ENCODE measurements at regions not wholly inside any gene's neighbourhood (a gene's known extent, or its start where the extent isn't known, plus 50 kb on each side); places are given as distances from the start of the nearest gene placed in this dataset.

- Histone ChIP-seq H3K27ac (ENCODE audit: low read depth, low read length) (no peak overlapping the region), H3K9me3 (ENCODE audit: insufficient read depth, low read depth, low read length) (no peaks in the 10 kb centered on the region), H3K9ac (ENCODE audit: low read depth, low read length) (no peak overlapping the region), H3K27me3 (ENCODE audit: insufficient read depth, low read length) (no peaks in the 10 kb centered on the region), H3K4me1 (ENCODE audit: insufficient read depth, low read length) (peaks cover 8% of the 10 kb centered on the region; the same call in 1 of the 2 replicates), H3K4me3 (ENCODE audit: low read length) (no peak overlapping the region), H3K36me3 (ENCODE audit: insufficient read depth, low read length) (no peaks in the 10 kb centered on the region)
- 83% methylated on average over 4 of the region's 4 CpGs for WGBS
Measured at GRCh38 chr9:19656704-19657103, 132.1 kb downstream of the SLC24A2 start.

- Histone ChIP-seq H3K27me3 (ENCODE audit: insufficient read depth, low read length) (no peaks in the 10 kb centered on the region), H3K4me3 (ENCODE audit: low read length) (no peak overlapping the region), H3K9ac (ENCODE audit: low read depth, low read length) (no peak overlapping the region), H3K9me3 (ENCODE audit: insufficient read depth, low read depth, low read length) (no peaks in the 10 kb centered on the region), H3K36me3 (ENCODE audit: insufficient read depth, low read length) (no peaks in the 10 kb centered on the region), H3K4me1 (ENCODE audit: insufficient read depth, low read length) (peaks cover 5% of the 10 kb centered on the region; the same call in 1 of the 2 replicates), H3K27ac (ENCODE audit: low read depth, low read length) (no peak overlapping the region)
- 94% methylated on average over 7 of the region's 7 CpGs for WGBS
Measured at GRCh38 chr9:19651681-19652080, 137.2 kb downstream of the SLC24A2 start.

GRCh38 chr9:19650312-19650711 lies 138.5 kb downstream of the SLC24A2 start:
- H3K27ac ChIP-seq (ENCODE audit: low read depth, low read length) = no peak overlapping the region
- no peaks in the 10 kb centered on the region for H3K27me3 ChIP-seq (ENCODE audit: insufficient read depth, low read length)
- H3K36me3 ChIP-seq (ENCODE audit: insufficient read depth, low read length) = no peaks in the 10 kb centered on the region
- no peaks in the 10 kb centered on the region for H3K4me1 ChIP-seq (ENCODE audit: insufficient read depth, low read length)
- no peak overlapping the region for H3K4me3 ChIP-seq (ENCODE audit: low read length)
- WGBS = 95% methylated on average over 2 of the region's 2 CpGs
- H3K9me3 ChIP-seq (ENCODE audit: insufficient read depth, low read depth, low read length) = no peaks in the 10 kb centered on the region
- H3K9ac ChIP-seq (ENCODE audit: low read depth, low read length) = no peak overlapping the region

- Histone ChIP-seq H3K4me1 (ENCODE audit: insufficient read depth, low read length) (no peaks in the 10 kb centered on the region), H3K36me3 (ENCODE audit: insufficient read depth, low read length) (no peaks in the 10 kb centered on the region), H3K27me3 (ENCODE audit: insufficient read depth, low read length) (no peaks in the 10 kb centered on the region), H3K4me3 (ENCODE audit: low read length) (no peak overlapping the region), H3K27ac (ENCODE audit: low read depth, low read length) (no peak overlapping the region), H3K9ac (ENCODE audit: low read depth, low read length) (no peak overlapping the region), H3K9me3 (ENCODE audit: insufficient read depth, low read depth, low read length) (no peaks in the 10 kb centered on the region)
- 61% methylated on average over 3 of the region's 4 CpGs for WGBS
Measured at GRCh38 chr9:19649336-19650041, 139.3 kb downstream of the SLC24A2 start.

GRCh38 chr9:19648672-19649071 lies 140.2 kb downstream of the SLC24A2 start:
- Histone ChIP-seq H3K9me3 (ENCODE audit: insufficient read depth, low read depth, low read length) (no peaks in the 10 kb centered on the region), H3K9ac (ENCODE audit: low read depth, low read length) (no peak overlapping the region), H3K4me1 (ENCODE audit: insufficient read depth, low read length) (no peaks in the 10 kb centered on the region), H3K4me3 (ENCODE audit: low read length) (no peak overlapping the region), H3K36me3 (ENCODE audit: insufficient read depth, low read length) (no peaks in the 10 kb centered on the region), H3K27me3 (ENCODE audit: insufficient read depth, low read length) (no peaks in the 10 kb centered on the region), H3K27ac (ENCODE audit: low read depth, low read length) (no peak overlapping the region)
- WGBS = 73% methylated on average over 2 of the region's 2 CpGs

GRCh38 chr9:19643875-19644274 lies 145.0 kb downstream of the SLC24A2 start:
- H3K4me1 ChIP-seq (ENCODE audit: insufficient read depth, low read length) = no peaks in the 10 kb centered on the region
- H3K27ac ChIP-seq (ENCODE audit: low read depth, low read length) = no peak overlapping the region
- no peaks in the 10 kb centered on the region for H3K27me3 ChIP-seq (ENCODE audit: insufficient read depth, low read length)
- H3K4me3 ChIP-seq (ENCODE audit: low read length) = no peak overlapping the region
- H3K9ac ChIP-seq (ENCODE audit: low read depth, low read length) = no peak overlapping the region
- H3K36me3 ChIP-seq (ENCODE audit: insufficient read depth, low read length) = no peaks in the 10 kb centered on the region
- H3K9me3 ChIP-seq (ENCODE audit: insufficient read depth, low read depth, low read length) = no peaks in the 10 kb centered on the region

GRCh38 chr9:19642256-19642655 lies 146.6 kb downstream of the SLC24A2 start:
- 94% methylated on average over 2 of the region's 2 CpGs for WGBS
- no peaks in the 10 kb centered on the region for H3K9me3 ChIP-seq (ENCODE audit: insufficient read depth, low read depth, low read length)
- H3K27me3 ChIP-seq (ENCODE audit: insufficient read depth, low read length) = no peaks in the 10 kb centered on the region
- H3K4me1 ChIP-seq (ENCODE audit: insufficient read depth, low read length) = no peaks in the 10 kb centered on the region
- H3K27ac ChIP-seq (ENCODE audit: low read depth, low read length) = no peak overlapping the region
- H3K4me3 ChIP-seq (ENCODE audit: low read length) = no peak overlapping the region
- no peaks in the 10 kb centered on the region for H3K36me3 ChIP-seq (ENCODE audit: insufficient read depth, low read length)
- no peak overlapping the region for H3K9ac ChIP-seq (ENCODE audit: low read depth, low read length)

- WGBS = 55% methylated on average over 2 of the region's 2 CpGs
- H3K4me1 ChIP-seq (ENCODE audit: insufficient read depth, low read length) = no peaks in the 10 kb centered on the region
Measured at GRCh38 chr9:19641046-19641445, 147.8 kb downstream of the SLC24A2 start.

GRCh38 chr9:19640014-19640413 lies 148.8 kb downstream of the SLC24A2 start:
- H3K9me3 ChIP-seq (ENCODE audit: insufficient read depth, low read depth, low read length) = no peaks in the 10 kb centered on the region
- H3K9ac ChIP-seq (ENCODE audit: low read depth, low read length) = no peak overlapping the region
- no peaks in the 10 kb centered on the region for H3K36me3 ChIP-seq (ENCODE audit: insufficient read depth, low read length)
- H3K4me1 ChIP-seq (ENCODE audit: insufficient read depth, low read length) = no peaks in the 10 kb centered on the region
- no peak overlapping the region for H3K27ac ChIP-seq (ENCODE audit: low read depth, low read length)
- no peak overlapping the region for H3K4me3 ChIP-seq (ENCODE audit: low read length)
- H3K27me3 ChIP-seq (ENCODE audit: insufficient read depth, low read length) = no peaks in the 10 kb centered on the region

More at GRCh38 chr9:19641046-19641445, 147.8 kb downstream of the SLC24A2 start:
- no peak overlapping the region for H3K27ac ChIP-seq (ENCODE audit: low read depth, low read length)
- no peaks in the 10 kb centered on the region for H3K9me3 ChIP-seq (ENCODE audit: insufficient read depth, low read depth, low read length)
- H3K9ac ChIP-seq (ENCODE audit: low read depth, low read length) = no peak overlapping the region
- H3K36me3 ChIP-seq (ENCODE audit: insufficient read depth, low read length) = no peaks in the 10 kb centered on the region
- no peaks in the 10 kb centered on the region for H3K27me3 ChIP-seq (ENCODE audit: insufficient read depth, low read length)
- no peak overlapping the region for H3K4me3 ChIP-seq (ENCODE audit: low read length)

GRCh38 chr9:19637084-19637483 lies 151.8 kb downstream of the SLC24A2 start:
- no peaks in the 10 kb centered on the region for H3K36me3 ChIP-seq (ENCODE audit: insufficient read depth, low read length)
- 96% methylated on average over 5 of the region's 5 CpGs for WGBS

GRCh38 chr9:19634881-19635280 lies 154.0 kb downstream of the SLC24A2 start:
- H3K27ac ChIP-seq (ENCODE audit: low read depth, low read length) = no peak overlapping the region
- H3K9ac ChIP-seq (ENCODE audit: low read depth, low read length) = no peak overlapping the region
- WGBS = 97% methylated on average over 2 of the region's 2 CpGs
- H3K27me3 ChIP-seq (ENCODE audit: insufficient read depth, low read length) = no peaks in the 10 kb centered on the region
- no peak overlapping the region for H3K4me3 ChIP-seq (ENCODE audit: low read length)
- no peaks in the 10 kb centered on the region for H3K36me3 ChIP-seq (ENCODE audit: insufficient read depth, low read length)
- 0 out of 2 replicates have a peak, but pooled peaks cover 4% of the 10 kb centered on the region for H3K4me1 ChIP-seq (ENCODE audit: insufficient read depth, low read length)
- no peaks in the 10 kb centered on the region for H3K9me3 ChIP-seq (ENCODE audit: insufficient read depth, low read depth, low read length)

More at GRCh38 chr9:19637084-19637483, 151.8 kb downstream of the SLC24A2 start:
- no peaks in the 10 kb centered on the region for H3K4me1 ChIP-seq (ENCODE audit: insufficient read depth, low read length)
- no peak overlapping the region for H3K9ac ChIP-seq (ENCODE audit: low read depth, low read length)
- no peaks in the 10 kb centered on the region for H3K27me3 ChIP-seq (ENCODE audit: insufficient read depth, low read length)
- no peaks in the 10 kb centered on the region for H3K9me3 ChIP-seq (ENCODE audit: insufficient read depth, low read depth, low read length)
- H3K4me3 ChIP-seq (ENCODE audit: low read length) = no peak overlapping the region
- no peak overlapping the region for H3K27ac ChIP-seq (ENCODE audit: low read depth, low read length)

- H3K27me3 ChIP-seq (ENCODE audit: insufficient read depth, low read length) = no peaks in the 10 kb centered on the region
- H3K36me3 ChIP-seq (ENCODE audit: insufficient read depth, low read length) = no peaks in the 10 kb centered on the region
Measured at GRCh38 chr9:19631181-19631580, 157.7 kb downstream of the SLC24A2 start.

More at GRCh38 chr9:19631181-19631580, 157.7 kb downstream of the SLC24A2 start:
- Histone ChIP-seq H3K27ac (ENCODE audit: low read depth, low read length) (no peak overlapping the region), H3K9ac (ENCODE audit: low read depth, low read length) (no peak overlapping the region), H3K4me1 (ENCODE audit: insufficient read depth, low read length) (0 out of 2 replicates have a peak, but pooled peaks cover 4% of the 10 kb centered on the region), H3K4me3 (ENCODE audit: low read length) (no peak overlapping the region), H3K9me3 (ENCODE audit: insufficient read depth, low read depth, low read length) (no peaks in the 10 kb centered on the region)
- 94% methylated on average over 3 of the region's 3 CpGs for WGBS

Data from HUES64 (cell line).